CD14-positive monocyte (primary cell): ENCODE measurements at regions not wholly inside any gene's neighbourhood (a gene's known extent, or its start where the extent isn't known, plus 50 kb on each side); places are given as distances from the start of the nearest gene placed in this dataset.

Experiments used
- DNase-seq, 3 donors: peaks; one replicate each; pipeline ENCODE4 v3.0.0-alpha.2; 2011 to 2022
- H2AFZ ChIP-seq: 2 replicates; pipeline ENCODE4 v1.6.0; 2012; ENCODE audit warnings: mild to moderate bottlenecking, low read depth, low read length, inconsistent platforms; ENCODE audit not compliant: insufficient read depth, poor library complexity, severe bottlenecking
- H3K27ac ChIP-seq, 2 donors: 1 replicate in 1 of 2; 2 replicates in 1 of 2; pipeline ENCODE4 v1.5.1; 2012 to 2013; ENCODE audit warnings: low read length in 2 of 2, control low read depth in 1 of 2, inconsistent platforms in 1 of 2, low read depth in 1 of 2, mild to moderate bottlenecking in 1 of 2
- H3K27me3 ChIP-seq, 2 donors: one replicate each; pipeline versions ENCODE4 v1.6.0 to v1.6.1; 2011 to 2013; ENCODE audit warnings: low read length in 2 of 2; ENCODE audit not compliant: control insufficient read depth in 2 of 2, insufficient read depth in 2 of 2
- H3K36me3 ChIP-seq, 2 donors: replicated peaks in 1 of 2; 1 replicate in 1 of 2; 2 replicates in 1 of 2; pipeline versions ENCODE4 v1.5.1 to v1.6.1; 2012 to 2013; ENCODE audit warnings: low read length in 2 of 2, control low read depth in 1 of 2, inconsistent platforms in 1 of 2, mild to moderate bottlenecking in 1 of 2; ENCODE audit not compliant: insufficient read depth in 2 of 2, control insufficient read depth in 1 of 2
- H3K4me1 ChIP-seq, 2 donors: 1 replicate in 1 of 2; 2 replicates in 1 of 2; pipeline versions ENCODE4 v1.5.1 to v1.6.1; 2012 to 2013; ENCODE audit warnings: low read length in 2 of 2, control low read depth in 1 of 2, inconsistent platforms in 1 of 2, mild to moderate bottlenecking in 1 of 2, moderate library complexity in 1 of 2; ENCODE audit not compliant: insufficient read depth in 2 of 2, control insufficient read depth in 1 of 2
- H3K4me2 ChIP-seq: replicated peaks from 2 replicates; pipeline ENCODE3; 2012; ENCODE audit warnings: low read length, moderate library complexity, mild to moderate bottlenecking; ENCODE audit not compliant: poor library complexity, severe bottlenecking; ENCODE audit errors: extremely low read depth
- H3K4me3 ChIP-seq, 3 experiments: fragments of 200-600 bp in 1 of 3; sonication (generic) in 1 of 3; replicated peaks in 1 of 3; 1 replicate in 2 of 3; 2 replicates in 1 of 3; pipeline ENCODE4 v1.5.1; 2011 to 2013; ENCODE audit warnings: low read length in 3 of 3, mild to moderate bottlenecking in 3 of 3, control low read depth in 2 of 3, low read depth in 2 of 3, inconsistent platforms in 1 of 3, moderate library complexity in 1 of 3
- H3K79me2 ChIP-seq: 2 replicates; pipeline ENCODE4 v1.6.0; 2012; ENCODE audit warnings: mild to moderate bottlenecking, control low read depth, inconsistent platforms, low read length, moderate library complexity; ENCODE audit not compliant: insufficient read depth
- H3K9ac ChIP-seq: 2 replicates; pipeline ENCODE4 v1.6.0; 2017; ENCODE audit warnings: low read length, mild to moderate bottlenecking; ENCODE audit not compliant: insufficient read depth, poor library complexity, severe bottlenecking
- H3K9me3 ChIP-seq, 2 donors: replicated peaks in 1 of 2; 1 replicate in 1 of 2; 2 replicates in 1 of 2; pipeline versions ENCODE4 v1.5.1 to v1.6.1; 2012 to 2013; ENCODE audit warnings: low read length in 2 of 2, control low read depth in 1 of 2; ENCODE audit not compliant: control insufficient read depth in 1 of 2, insufficient read depth in 1 of 2
- H4K20me1 ChIP-seq: 2 replicates; pipeline ENCODE4 v1.6.0; 2012; ENCODE audit warnings: mild to moderate bottlenecking, low read length, control low read depth, moderate library complexity; ENCODE audit not compliant: insufficient read depth
- H3K27ac Mint-ChIP-seq, 7 donors: one replicate each; pipeline ENCODE4 v1.8.0; 2020; ENCODE audit warnings: mild to moderate bottlenecking in 7 of 7, mixed read lengths in 7 of 7, moderate library complexity in 6 of 7, inconsistent platforms in 2 of 7
- H3K27me3 Mint-ChIP-seq, 3 donors: one replicate each; pipeline ENCODE4 v1.8.0; 2021 to 2022; ENCODE audit warnings: low read depth in 3 of 3, mild to moderate bottlenecking in 3 of 3, mixed read lengths in 3 of 3, moderate library complexity in 3 of 3, inconsistent platforms in 1 of 3
- H3K36me3 Mint-ChIP-seq, 2 donors: one replicate each; pipeline ENCODE4 v1.8.0; 2020; ENCODE audit warnings: mixed read lengths in 2 of 2, inconsistent platforms in 1 of 2, mild to moderate bottlenecking in 1 of 2
- H3K4me1 Mint-ChIP-seq: one replicate; pipeline ENCODE4 v1.8.0; 2020; ENCODE audit warnings: mild to moderate bottlenecking, mixed read lengths
- H3K4me3 Mint-ChIP-seq, 2 donors: one replicate each; pipeline ENCODE4 v1.8.0; 2020; ENCODE audit warnings: mild to moderate bottlenecking in 2 of 2, mixed read lengths in 2 of 2, moderate library complexity in 1 of 2
- H3K9me3 Mint-ChIP-seq, 7 donors: one replicate each; pipeline ENCODE4 v1.8.0; 2020 to 2022; ENCODE audit warnings: mixed read lengths in 7 of 7, mild to moderate bottlenecking in 6 of 7, moderate library complexity in 6 of 7, inconsistent platforms in 2 of 7
- CTCF ChIP-seq: fragments of 200-600 bp; IDR thresholded peaks from one replicate; pipeline ENCODE4 v1.8.0; 2022; ENCODE audit warnings: antibody characterized with exemption, mild to moderate bottlenecking
- WGBS: methylation state at CpG from one replicate; pipeline ENCODE4 v1.1.5; 2013; ENCODE audit warnings: missing lambda C conversion rate; ENCODE audit not compliant: insufficient coverage; 5-methylcytosine and 5-hydroxymethylcytosine counted together
- intact Hi-C, 2 donors: fragments of 100-400 bp; cut with micrococcal nuclease; formaldehyde crosslinking; loops; one replicate each; pipeline versions ENCODE4 v1.15.0 to v1.15.1; 2023

GRCh38 chr6:88349511-88349910 lies 183.4 kb upstream of the CNR1 start:
- peaks cover 0 to 2% (median 2%) of the 10 kb centered on the region in 3 donors for H3K27me3 Mint-ChIP-seq
- no peak overlapping the region for H3K27ac Mint-ChIP-seq
- Histone ChIP-seq H3K4me1 (no peaks in the 10 kb centered on the region), H3K9ac (no peak overlapping the region), H2AFZ (no peak overlapping the region), H3K27me3 (no peaks in the 10 kb centered on the region), H3K4me2 (no peak overlapping the region), H4K20me1 (no peaks in the 10 kb centered on the region), H3K27ac (no peak overlapping the region), H3K79me2 (no peaks in the 10 kb centered on the region), H3K9me3 (peaks cover 4 to 8% of the 10 kb centered on the region in 2 donors), H3K4me3 (no peak overlapping the region), H3K36me3 (no peaks in the 10 kb centered on the region)
- H3K4me1 Mint-ChIP-seq: no peaks in the 10 kb centered on the region
- TF ChIP-seq CTCF: no peak
- H3K9me3 Mint-ChIP-seq: peaks cover 5 to 25% (median 15%) of the 10 kb centered on the region in 7 donors
- no peak for DNase-seq
- H3K36me3 Mint-ChIP-seq: peaks cover 0 to 3% of the 10 kb centered on the region in 2 donors
- intact Hi-C loops: no loop called here
- no CpG with 5 or more reads among the region's 1 CpG for WGBS
- no peak overlapping the region for H3K4me3 Mint-ChIP-seq

- Mint-ChIP-seq H3K4me1 (no peaks in the 10 kb centered on the region), H3K9me3 (peaks cover 0 to 10% (median 3%) of the 10 kb centered on the region in 7 donors), H3K27me3 (peaks cover 0 to 3% (median 0%) of the 10 kb centered on the region in 3 donors), H3K4me3 (no peak overlapping the region), H3K36me3 (peaks cover 0 to 3% of the 10 kb centered on the region in 2 donors), H3K27ac (no peak overlapping the region)
- no peak overlapping the region for H2AFZ ChIP-seq
- no peak overlapping the region for H3K9ac ChIP-seq
- WGBS: no CpG with 5 or more reads among the region's 3 CpGs
- H3K4me2 ChIP-seq: no peak overlapping the region
- intact Hi-C loops: no loop called here
- H3K79me2 ChIP-seq: no peaks in the 10 kb centered on the region
- no peaks in the 10 kb centered on the region for H4K20me1 ChIP-seq
- TF ChIP-seq CTCF: no peak
- no peaks in the 10 kb centered on the region for H3K36me3 ChIP-seq
- H3K4me1 ChIP-seq: peaks cover 0 to 4% of the 10 kb centered on the region in 2 donors
- DNase-seq: no peak
- H3K4me3 ChIP-seq: no peak overlapping the region
- no peaks in the 10 kb centered on the region for H3K27me3 ChIP-seq
- no peaks in the 10 kb centered on the region for H3K9me3 ChIP-seq
- H3K27ac ChIP-seq: no peak overlapping the region
These were observed 176.2 kb upstream of the CNR1 start for GRCh38 chr6:88342336-88342735.
